Fibroblast of lung (primary cell): ENCODE measurements at regions not wholly inside any gene's neighbourhood (a gene's known extent, or its start where the extent isn't known, plus 50 kb on each side); places are given as distances from the start of the nearest gene placed in this dataset.

Experiments used
- DNase-seq, 2 donors: peaks; one replicate each; pipeline versions ENCODE4 v3.0.0 to v3.0.0-alpha.2; 2010; ENCODE audit warnings: low read depth in 2 of 2
- H2AFZ ChIP-seq: 2 replicates; pipeline ENCODE4 v1.5.1; 2012; ENCODE audit warnings: low read length, control low read depth, inconsistent platforms
- H3K27ac ChIP-seq: 2 replicates; pipeline ENCODE4 v1.5.1; 2011; ENCODE audit warnings: low read length, control low read depth; ENCODE audit not compliant: insufficient read depth
- H3K27me3 ChIP-seq: 2 replicates; pipeline ENCODE4 v1.5.1; 2011; ENCODE audit warnings: mild to moderate bottlenecking, low read length; ENCODE audit not compliant: control insufficient read depth, insufficient read depth
- H3K36me3 ChIP-seq: 2 replicates; pipeline ENCODE4 v1.5.1; 2011; ENCODE audit warnings: low read length; ENCODE audit not compliant: control insufficient read depth, insufficient read depth
- H3K4me1 ChIP-seq: 2 replicates; pipeline ENCODE4 v1.5.1; 2011; ENCODE audit warnings: low read length; ENCODE audit not compliant: control insufficient read depth, insufficient read depth; ENCODE audit errors: extremely low read depth
- H3K4me2 ChIP-seq: 2 replicates; pipeline ENCODE4 v1.5.1; 2011; ENCODE audit warnings: low read length, control low read depth; ENCODE audit not compliant: insufficient read depth; ENCODE audit errors: extremely low read depth
- H3K4me3 ChIP-seq, 4 experiments: fragments of 200-600 bp in 1 of 4; sonication (generic) in 1 of 4; replicated peaks in 1 of 4; 2 replicates each; pipeline ENCODE4 v1.5.1; 2011 to 2016; ENCODE audit warnings: low read length in 4 of 4, low read depth in 3 of 4, mild to moderate bottlenecking in 3 of 4, control low read depth in 2 of 4, inconsistent platforms in 1 of 4, mixed read lengths in 1 of 4; ENCODE audit not compliant: insufficient read depth in 1 of 4; ENCODE audit errors: control extremely low read depth in 1 of 4
- H3K79me2 ChIP-seq: 2 replicates; pipeline ENCODE4 v1.5.1; 2012; ENCODE audit warnings: mild to moderate bottlenecking, low read length, inconsistent platforms; ENCODE audit not compliant: control insufficient read depth, insufficient read depth
- H3K9ac ChIP-seq: 2 replicates; pipeline ENCODE4 v1.5.1; 2011; ENCODE audit warnings: mild to moderate bottlenecking, low read length, control low read depth; ENCODE audit not compliant: insufficient read depth
- H3K9me3 ChIP-seq: 2 replicates; pipeline ENCODE4 v1.5.1; 2012; ENCODE audit warnings: low read depth, low read length; ENCODE audit not compliant: control insufficient read depth, insufficient read depth
- H4K20me1 ChIP-seq: 2 replicates; pipeline ENCODE4 v1.5.1; 2011; ENCODE audit warnings: low read length; ENCODE audit not compliant: control insufficient read depth, insufficient read depth; ENCODE audit errors: extremely low read depth
- EZH2 ChIP-seq: IDR thresholded peaks from 2 replicates; pipeline ENCODE4 v1.5.1; 2012; ENCODE audit warnings: low read length, control low read depth, mild to moderate bottlenecking; ENCODE audit errors: missing control alignments
- TF ChIP-seq, protein P1 (sequence below), 2 donors: IDR thresholded peaks in 1 of 2; conservative IDR thresholded peaks in 1 of 2; 1 replicate in 1 of 2; 2 replicates in 1 of 2; pipeline ENCODE4 v1.5.1; 2011 to 2012; ENCODE audit warnings: low read length in 2 of 2, control low read depth in 1 of 2, inconsistent platforms in 1 of 2, low read depth in 1 of 2, mild to moderate bottlenecking in 1 of 2

DNA sequence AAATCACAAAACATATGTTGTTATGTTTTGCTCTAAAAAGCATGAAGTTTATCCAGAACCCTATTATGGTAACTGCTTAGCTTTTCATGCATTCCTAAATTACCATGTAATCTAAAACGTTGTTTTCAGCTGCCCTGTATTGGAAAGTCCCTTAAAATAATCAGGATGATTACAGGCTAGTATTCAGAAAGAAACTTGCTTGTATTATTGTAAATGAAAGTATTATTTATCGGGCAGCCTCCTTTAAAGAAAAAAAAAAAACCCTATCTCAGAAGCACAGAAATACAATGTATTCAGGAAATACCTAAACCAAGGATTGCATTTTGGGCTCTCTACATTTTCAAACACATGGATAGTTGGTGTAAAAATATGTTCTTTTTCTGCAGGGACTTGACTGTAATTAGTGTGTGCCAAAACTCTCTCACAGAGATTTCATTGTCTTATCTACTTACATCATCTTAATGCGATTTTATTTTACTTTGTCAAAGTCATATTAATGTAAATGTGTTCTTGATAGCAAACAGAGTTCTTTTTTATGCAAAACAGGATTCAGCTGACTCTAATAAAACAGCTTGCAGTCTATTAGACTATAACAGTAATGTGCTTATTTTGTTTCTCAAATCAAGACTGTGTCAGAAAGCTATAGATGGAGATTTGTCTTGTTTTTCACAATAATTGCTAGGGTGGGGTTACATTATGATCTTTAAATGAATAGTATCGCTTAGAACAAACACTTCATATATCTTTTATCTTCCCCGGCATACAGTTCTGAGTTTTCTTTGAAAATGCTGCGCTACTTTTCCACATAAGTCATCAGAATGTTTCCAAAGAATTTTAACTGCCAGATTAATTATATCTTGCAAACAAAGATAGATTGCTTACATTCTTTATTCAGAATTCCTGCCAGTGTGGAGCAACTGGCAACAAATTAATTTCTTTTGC, 65.3 kb upstream of the ARID5B start:
- Histone ChIP-seq H3K4me2 (peak overlapping the region; percentile 69), H3K79me2 (no peaks in the 10 kb centered on the region), H2AFZ (no peak overlapping the region), H3K9me3 (no peaks in the 10 kb centered on the region), H3K27ac (peak overlapping the region; percentile 38), H3K36me3 (no peaks in the 10 kb centered on the region), H3K4me1 (peaks cover 11% of the 10 kb centered on the region), H4K20me1 (no peaks in the 10 kb centered on the region), H3K9ac (no peak overlapping the region), H3K4me3 (peak overlapping the region in 3 of 4 experiments; percentile 4 to 32 (median 23)), H3K27me3 (no peaks in the 10 kb centered on the region)
- TF ChIP-seq, protein P1, sequence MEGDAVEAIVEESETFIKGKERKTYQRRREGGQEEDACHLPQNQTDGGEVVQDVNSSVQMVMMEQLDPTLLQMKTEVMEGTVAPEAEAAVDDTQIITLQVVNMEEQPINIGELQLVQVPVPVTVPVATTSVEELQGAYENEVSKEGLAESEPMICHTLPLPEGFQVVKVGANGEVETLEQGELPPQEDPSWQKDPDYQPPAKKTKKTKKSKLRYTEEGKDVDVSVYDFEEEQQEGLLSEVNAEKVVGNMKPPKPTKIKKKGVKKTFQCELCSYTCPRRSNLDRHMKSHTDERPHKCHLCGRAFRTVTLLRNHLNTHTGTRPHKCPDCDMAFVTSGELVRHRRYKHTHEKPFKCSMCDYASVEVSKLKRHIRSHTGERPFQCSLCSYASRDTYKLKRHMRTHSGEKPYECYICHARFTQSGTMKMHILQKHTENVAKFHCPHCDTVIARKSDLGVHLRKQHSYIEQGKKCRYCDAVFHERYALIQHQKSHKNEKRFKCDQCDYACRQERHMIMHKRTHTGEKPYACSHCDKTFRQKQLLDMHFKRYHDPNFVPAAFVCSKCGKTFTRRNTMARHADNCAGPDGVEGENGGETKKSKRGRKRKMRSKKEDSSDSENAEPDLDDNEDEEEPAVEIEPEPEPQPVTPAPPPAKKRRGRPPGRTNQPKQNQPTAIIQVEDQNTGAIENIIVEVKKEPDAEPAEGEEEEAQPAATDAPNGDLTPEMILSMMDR (conservative IDR thresholded peaks at IDR 0.05 in 1 of 2, IDR thresholded peaks at IDR 0.05 in 1 of 2; ENCODE audit: low read depth in 1 of 2, low read length in 2 of 2) = no peak
- no peak for TF ChIP-seq EZH2
- DNase-seq = peak; percentile 60 to 75

DNA sequence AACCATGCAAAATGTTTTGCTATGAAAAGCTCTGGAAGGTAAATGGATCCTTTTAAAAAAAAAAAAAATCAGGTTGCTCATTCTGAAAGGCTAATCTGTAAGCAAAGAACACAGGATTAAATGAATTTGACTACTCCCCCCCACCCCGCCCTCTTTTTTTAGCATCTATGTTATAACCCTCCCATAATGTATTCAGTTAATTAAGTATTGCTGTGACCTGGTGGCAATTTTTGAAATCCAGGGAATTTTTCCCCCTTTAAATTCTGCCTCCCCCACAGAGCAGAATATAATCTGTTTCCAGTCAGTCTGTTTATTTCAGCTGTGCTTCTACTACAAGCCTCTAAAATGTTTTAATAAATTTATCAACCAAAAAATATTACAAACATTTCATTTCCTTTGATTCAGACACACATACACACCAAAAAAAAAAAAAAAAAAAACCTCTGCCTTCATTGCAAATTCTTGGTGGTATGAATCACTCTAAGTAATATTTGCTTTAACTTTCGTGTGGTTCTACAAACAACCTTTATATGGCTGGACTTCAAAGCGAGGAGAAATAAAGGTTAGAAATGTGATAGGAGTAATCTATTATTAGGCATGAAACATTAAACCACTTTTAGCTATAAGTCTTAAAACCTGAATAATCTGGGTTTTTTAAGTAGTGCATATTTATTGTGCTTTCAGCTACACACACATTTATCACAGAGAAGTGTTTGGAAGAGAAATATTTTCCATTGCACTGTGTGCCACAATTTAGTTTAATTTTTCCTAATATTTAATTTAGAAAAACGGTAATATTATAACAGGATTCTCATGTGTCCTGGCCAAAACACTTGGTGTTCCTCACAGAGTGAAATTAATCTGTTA, 64.4 kb upstream of the ARID5B start:
- no peak overlapping the region for H2AFZ ChIP-seq
- H3K4me3 ChIP-seq = peak overlapping the region in 2 of 4 experiments; percentile 10 to 23
- H3K9me3 ChIP-seq = no peaks in the 10 kb centered on the region
- no peaks in the 10 kb centered on the region for H3K27me3 ChIP-seq
- H3K27ac ChIP-seq = peak overlapping the region; percentile 5
- no peaks in the 10 kb centered on the region for H3K79me2 ChIP-seq
- no peaks in the 10 kb centered on the region for H4K20me1 ChIP-seq
- DNase-seq = peak; percentile 67 to 95
- TF ChIP-seq EZH2 = no peak
- TF ChIP-seq, protein P1 (conservative IDR thresholded peaks at IDR 0.05 in 1 of 2, IDR thresholded peaks at IDR 0.05 in 1 of 2; ENCODE audit: low read depth in 1 of 2, low read length in 2 of 2) = no peak
- H3K4me2 ChIP-seq = peak overlapping the region; percentile 69
- H3K36me3 ChIP-seq = no peaks in the 10 kb centered on the region
- H3K4me1 ChIP-seq = peaks cover 11% of the 10 kb centered on the region
- H3K9ac ChIP-seq = no peak overlapping the region

DNA sequence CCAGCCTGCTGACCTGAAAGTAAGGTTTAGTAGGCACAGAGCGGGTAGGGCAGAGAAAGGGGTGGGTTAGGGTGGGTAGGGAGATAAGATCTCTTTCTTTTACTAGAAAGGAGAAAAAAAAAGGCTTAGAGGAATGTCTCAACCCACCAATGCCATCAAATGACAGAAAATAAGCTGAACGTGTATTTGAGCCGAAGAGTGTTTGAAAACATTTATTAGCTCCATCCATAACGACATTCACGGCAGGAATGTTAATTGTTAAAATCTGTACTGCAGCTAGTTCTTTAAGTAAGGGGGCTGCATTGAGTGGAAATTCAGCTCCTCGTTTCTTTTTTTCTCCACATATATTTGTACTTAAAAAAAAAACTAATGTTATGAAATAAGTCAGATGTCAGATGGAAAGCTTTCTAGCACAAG, 63.7 kb upstream of the ARID5B start:
- Histone ChIP-seq H3K4me3 (peak overlapping the region in 2 of 4 experiments; percentile 12 to 19), H3K9ac (no peak overlapping the region), H2AFZ (no peak overlapping the region), H3K27me3 (no peaks in the 10 kb centered on the region), H4K20me1 (no peaks in the 10 kb centered on the region), H3K79me2 (no peaks in the 10 kb centered on the region), H3K27ac (peak overlapping the region; percentile 5), H3K9me3 (no peaks in the 10 kb centered on the region), H3K36me3 (no peaks in the 10 kb centered on the region), H3K4me1 (peaks cover 12% of the 10 kb centered on the region), H3K4me2 (peak overlapping the region; percentile 9)
- no peak for TF ChIP-seq EZH2
- TF ChIP-seq, protein P1 (conservative IDR thresholded peaks at IDR 0.05 in 1 of 2, IDR thresholded peaks at IDR 0.05 in 1 of 2; ENCODE audit: low read depth in 1 of 2, low read length in 2 of 2) = no peak
- peak; percentile 40 to 42 for DNase-seq
